Bone marrow (tissue), 2 donors: ENCODE measurements at regions not wholly inside any gene's neighbourhood (a gene's known extent, or its start where the extent isn't known, plus 50 kb on each side); places are given as distances from the start of the nearest gene placed in this dataset.
"Not testable (repeated sequence)": the region's sequence is repeated elsewhere in the genome, so short reads cannot be mapped to it uniquely, and the experiment has no call there.

Experiments
- DNase-seq, 2 donors: peaks; one replicate each; lab custom pipeline; 2025; lab: John Stamatoyannopoulos, UW

GRCh38 chr6:6867404-6867799, 240.4 kb upstream of the RREB1 start:
- DNase-seq = no peak

GRCh38 chr6:6869094-6869493, 238.7 kb upstream of the RREB1 start:
- DNase-seq = no peak

GRCh38 chr6:6870921-6871320, 236.8 kb upstream of the RREB1 start:
- DNase-seq = no peak

- DNase-seq = no peak
Measured at GRCh38 chr6:6872459-6873344, 235.1 kb upstream of the RREB1 start.

- DNase-seq = no peak
Measured at GRCh38 chr6:6873778-6874177, 234.0 kb upstream of the RREB1 start.

- DNase-seq = no peak
Measured at GRCh38 chr6:6875818-6876470, 231.8 kb upstream of the RREB1 start.

- DNase-seq = not testable (repeated sequence)
Measured at GRCh38 chr6:6877792-6878191, 230.0 kb upstream of the RREB1 start.

GRCh38 chr6:6878887-6879585, 228.7 kb upstream of the RREB1 start:
- no peak for DNase-seq

- not testable (repeated sequence) for DNase-seq
Measured at GRCh38 chr6:6879586-6879974, 228.2 kb upstream of the RREB1 start.

GRCh38 chr6:6880745-6881437, 226.9 kb upstream of the RREB1 start:
- DNase-seq = no peak

- no peak for DNase-seq
Measured at GRCh38 chr6:6881438-6882225, 226.1 kb upstream of the RREB1 start.

- no peak for DNase-seq
Measured at GRCh38 chr6:6882592-6882991, 225.2 kb upstream of the RREB1 start.

GRCh38 chr6:6883011-6883410, 224.8 kb upstream of the RREB1 start:
- no peak for DNase-seq

- DNase-seq = no peak
Measured at GRCh38 chr6:6884193-6884627, 223.6 kb upstream of the RREB1 start.

GRCh38 chr6:6884916-6885315, 222.8 kb upstream of the RREB1 start:
- no peak for DNase-seq

GRCh38 chr6:6885521-6886170, 222.1 kb upstream of the RREB1 start:
- peak; percentile 38 to 63 for DNase-seq

- no peak for DNase-seq
Measured at GRCh38 chr6:6886171-6886885, 221.4 kb upstream of the RREB1 start.

GRCh38 chr6:6886886-6887285, 220.9 kb upstream of the RREB1 start:
- no peak for DNase-seq

GRCh38 chr6:6889601-6890000, 218.2 kb upstream of the RREB1 start:
- DNase-seq = no peak

- no peak for DNase-seq
Measured at GRCh38 chr6:6890400-6890858, 217.3 kb upstream of the RREB1 start.
